ENCODE measurements at regions not wholly inside any gene's neighbourhood (a gene's known extent, or its start where the extent isn't known, plus 50 kb on each side); places are given as distances from the start of the nearest gene placed in this dataset.

DNA sequence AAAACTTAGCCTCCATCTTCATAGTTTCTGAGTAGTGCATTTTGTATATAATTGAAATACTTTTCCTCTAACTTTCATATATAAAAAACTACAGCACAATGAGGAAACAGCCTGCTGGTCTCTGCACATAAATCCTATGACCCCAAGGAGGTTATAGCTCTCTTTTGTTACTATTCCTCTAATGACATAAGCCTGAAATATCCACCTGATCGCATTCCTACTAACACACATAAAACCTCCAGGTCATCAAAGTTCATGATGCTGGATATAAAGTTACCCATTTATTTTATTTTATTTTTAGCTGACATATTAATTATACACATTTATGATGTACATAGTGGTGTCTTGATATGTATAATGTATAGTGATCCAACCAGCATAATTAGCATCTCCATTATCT, 1042.0 kb upstream of the B3GALT2 start:
- TF ChIP-seq, protein P1, sequence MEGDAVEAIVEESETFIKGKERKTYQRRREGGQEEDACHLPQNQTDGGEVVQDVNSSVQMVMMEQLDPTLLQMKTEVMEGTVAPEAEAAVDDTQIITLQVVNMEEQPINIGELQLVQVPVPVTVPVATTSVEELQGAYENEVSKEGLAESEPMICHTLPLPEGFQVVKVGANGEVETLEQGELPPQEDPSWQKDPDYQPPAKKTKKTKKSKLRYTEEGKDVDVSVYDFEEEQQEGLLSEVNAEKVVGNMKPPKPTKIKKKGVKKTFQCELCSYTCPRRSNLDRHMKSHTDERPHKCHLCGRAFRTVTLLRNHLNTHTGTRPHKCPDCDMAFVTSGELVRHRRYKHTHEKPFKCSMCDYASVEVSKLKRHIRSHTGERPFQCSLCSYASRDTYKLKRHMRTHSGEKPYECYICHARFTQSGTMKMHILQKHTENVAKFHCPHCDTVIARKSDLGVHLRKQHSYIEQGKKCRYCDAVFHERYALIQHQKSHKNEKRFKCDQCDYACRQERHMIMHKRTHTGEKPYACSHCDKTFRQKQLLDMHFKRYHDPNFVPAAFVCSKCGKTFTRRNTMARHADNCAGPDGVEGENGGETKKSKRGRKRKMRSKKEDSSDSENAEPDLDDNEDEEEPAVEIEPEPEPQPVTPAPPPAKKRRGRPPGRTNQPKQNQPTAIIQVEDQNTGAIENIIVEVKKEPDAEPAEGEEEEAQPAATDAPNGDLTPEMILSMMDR (IDR thresholded peaks at IDR 0.05 in 4 of 5, conservative IDR thresholded peaks at IDR 0.05 in 1 of 5): no peak
- no peak for TF ChIP-seq POLR2A (IDR thresholded peaks at IDR 0.05)
